Type B pancreatic cell (in vitro differentiated cells): ENCODE measurements at regions not wholly inside any gene's neighbourhood (a gene's known extent, or its start where the extent isn't known, plus 50 kb on each side); places are given as distances from the start of the nearest gene placed in this dataset.

Source experiments
- DNase-seq: peaks from one replicate; pipeline ENCODE4 v3.0.0; 2021; ENCODE audit warnings: mixed read lengths; ENCODE audit not compliant: unreplicated experiment; ENCODE audit errors: extremely low spot score
- H3K27ac Mint-ChIP-seq: 2 replicates; pipeline ENCODE4 v1.8.0; 2021; ENCODE audit warnings: mild to moderate bottlenecking, mixed read lengths
- H3K27me3 Mint-ChIP-seq: 2 replicates; pipeline ENCODE4 v1.8.0; 2021; ENCODE audit warnings: mixed read lengths
- H3K36me3 Mint-ChIP-seq: 2 replicates; pipeline ENCODE4 v1.8.0; 2021; ENCODE audit warnings: mixed read lengths
- H3K4me1 Mint-ChIP-seq: one replicate; pipeline ENCODE4 v1.8.0; 2021; ENCODE audit warnings: mixed read lengths; ENCODE audit not compliant: unreplicated experiment
- H3K4me3 Mint-ChIP-seq: 2 replicates; pipeline ENCODE4 v1.8.0; 2021; ENCODE audit warnings: mild to moderate bottlenecking, mixed read lengths
- H3K9me3 Mint-ChIP-seq: 2 replicates; pipeline ENCODE4 v1.8.0; 2021; ENCODE audit warnings: mixed read lengths
- TF ChIP-seq, protein P1 (sequence below): fragments of 200-600 bp; sonication (generic); conservative IDR thresholded peaks from 2 replicates; pipeline ENCODE4 v1.5.0; 2021; ENCODE audit warnings: antibody characterized with exemption, mild to moderate bottlenecking

DNA sequence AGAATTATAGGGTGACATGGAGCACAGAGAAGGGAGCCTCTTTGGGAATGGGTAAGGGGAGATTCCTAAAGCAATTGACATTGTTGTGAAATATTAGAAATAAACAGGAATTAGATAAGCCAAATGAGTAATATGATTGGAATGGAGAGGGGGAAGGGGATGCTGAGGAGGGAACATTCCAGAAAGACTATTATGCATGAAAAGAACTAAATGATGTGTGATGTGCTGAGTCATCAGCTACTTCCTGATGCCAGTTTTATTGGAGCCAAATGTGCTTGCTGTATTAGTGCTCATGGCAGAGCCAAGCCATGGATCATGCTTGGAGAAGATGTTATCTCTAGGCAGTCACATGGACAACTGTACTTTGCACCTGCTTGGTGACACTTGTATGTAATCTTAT is 189.0 kb upstream of the HCCS start:
- Mint-ChIP-seq H3K27ac (no peak overlapping the region), H3K4me3 (no peak overlapping the region), H3K9me3 (peaks cover 4% of the 10 kb centered on the region), H3K27me3 (no peaks in the 10 kb centered on the region), H3K36me3 (no peaks in the 10 kb centered on the region), H3K4me1 (no peaks in the 10 kb centered on the region)
- TF ChIP-seq, protein P1, sequence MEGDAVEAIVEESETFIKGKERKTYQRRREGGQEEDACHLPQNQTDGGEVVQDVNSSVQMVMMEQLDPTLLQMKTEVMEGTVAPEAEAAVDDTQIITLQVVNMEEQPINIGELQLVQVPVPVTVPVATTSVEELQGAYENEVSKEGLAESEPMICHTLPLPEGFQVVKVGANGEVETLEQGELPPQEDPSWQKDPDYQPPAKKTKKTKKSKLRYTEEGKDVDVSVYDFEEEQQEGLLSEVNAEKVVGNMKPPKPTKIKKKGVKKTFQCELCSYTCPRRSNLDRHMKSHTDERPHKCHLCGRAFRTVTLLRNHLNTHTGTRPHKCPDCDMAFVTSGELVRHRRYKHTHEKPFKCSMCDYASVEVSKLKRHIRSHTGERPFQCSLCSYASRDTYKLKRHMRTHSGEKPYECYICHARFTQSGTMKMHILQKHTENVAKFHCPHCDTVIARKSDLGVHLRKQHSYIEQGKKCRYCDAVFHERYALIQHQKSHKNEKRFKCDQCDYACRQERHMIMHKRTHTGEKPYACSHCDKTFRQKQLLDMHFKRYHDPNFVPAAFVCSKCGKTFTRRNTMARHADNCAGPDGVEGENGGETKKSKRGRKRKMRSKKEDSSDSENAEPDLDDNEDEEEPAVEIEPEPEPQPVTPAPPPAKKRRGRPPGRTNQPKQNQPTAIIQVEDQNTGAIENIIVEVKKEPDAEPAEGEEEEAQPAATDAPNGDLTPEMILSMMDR, result no peak
- no peak for DNase-seq

DNA sequence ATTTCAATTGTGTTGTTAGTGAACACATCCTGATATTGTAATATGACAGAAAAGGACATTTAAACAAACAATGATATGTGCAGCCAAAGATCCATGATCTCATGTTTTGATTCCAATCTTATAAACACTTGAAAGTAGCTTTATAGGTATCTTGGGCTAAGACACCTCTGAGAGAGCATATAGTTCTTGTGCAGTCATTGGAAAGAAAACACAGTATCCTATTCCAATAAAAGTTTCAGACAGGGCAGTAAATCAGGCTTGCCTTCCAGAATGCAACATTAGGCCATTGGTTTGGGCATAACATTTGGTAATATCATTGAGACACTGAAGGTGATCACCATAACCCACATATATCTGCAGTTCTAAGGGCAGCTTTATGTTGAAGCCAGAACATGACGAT is 188.3 kb upstream of the HCCS start:
- TF ChIP-seq, protein P1, result no peak
- Mint-ChIP-seq H3K36me3 (no peaks in the 10 kb centered on the region), H3K4me1 (no peaks in the 10 kb centered on the region), H3K4me3 (no peak overlapping the region), H3K9me3 (peaks cover 4% of the 10 kb centered on the region), H3K27ac (no peak overlapping the region), H3K27me3 (no peaks in the 10 kb centered on the region)
- DNase-seq, result no peak

DNA sequence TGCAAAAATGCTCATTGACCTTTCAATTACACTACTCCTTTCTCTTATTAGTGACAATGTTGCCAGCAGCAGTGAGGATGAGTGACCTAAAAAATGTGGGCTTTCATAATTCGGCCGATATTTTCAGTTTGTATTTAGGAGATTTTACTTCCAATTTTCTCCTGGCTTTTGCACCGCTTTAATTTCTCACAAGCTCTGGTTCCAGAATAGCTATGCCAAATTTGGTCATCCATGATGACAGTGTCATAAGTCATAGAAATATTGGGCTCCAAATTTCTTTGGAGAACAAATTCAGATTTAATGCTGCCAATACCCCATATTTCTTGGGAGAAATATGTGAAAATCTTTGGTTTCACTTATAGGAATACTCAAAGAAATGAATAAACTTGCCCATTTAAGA is 187.7 kb upstream of the HCCS start:
- H3K27me3 Mint-ChIP-seq, result no peaks in the 10 kb centered on the region
- TF ChIP-seq, protein P1, result no peak
- H3K36me3 Mint-ChIP-seq, result no peaks in the 10 kb centered on the region

DNA sequence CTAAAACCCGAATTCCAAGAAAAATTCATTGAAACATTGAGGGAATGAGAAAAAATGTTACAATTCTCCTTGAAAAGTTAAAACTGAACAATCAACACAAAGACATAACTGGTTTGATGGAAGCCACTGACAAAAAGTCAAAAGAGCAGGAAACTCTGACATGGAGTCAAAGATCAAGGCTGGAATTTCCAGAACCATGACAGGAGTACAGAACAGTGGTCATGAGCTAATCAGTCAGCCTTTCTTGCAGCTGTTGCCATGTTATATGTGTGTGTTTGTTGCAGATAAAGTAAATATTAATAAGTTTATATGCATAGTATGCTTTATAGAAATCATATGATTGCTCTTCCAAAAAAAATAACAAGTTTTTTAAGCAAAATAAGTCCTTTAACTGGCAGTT is 184.7 kb upstream of the HCCS start:
- Mint-ChIP-seq H3K27me3 (no peaks in the 10 kb centered on the region), H3K9me3 (no peaks in the 10 kb centered on the region), H3K4me1 (no peaks in the 10 kb centered on the region), H3K4me3 (no peak overlapping the region), H3K36me3 (no peaks in the 10 kb centered on the region), H3K27ac (no peak overlapping the region)
- TF ChIP-seq, protein P1, result no peak
- DNase-seq, result no peak

More for the DNA sequence above, 187.7 kb upstream of the HCCS start:
- no peaks in the 10 kb centered on the region for H3K9me3 Mint-ChIP-seq
- H3K27ac Mint-ChIP-seq, result no peak overlapping the region
- H3K4me3 Mint-ChIP-seq, result no peak overlapping the region
- no peak for DNase-seq
- H3K4me1 Mint-ChIP-seq, result no peaks in the 10 kb centered on the region

DNA sequence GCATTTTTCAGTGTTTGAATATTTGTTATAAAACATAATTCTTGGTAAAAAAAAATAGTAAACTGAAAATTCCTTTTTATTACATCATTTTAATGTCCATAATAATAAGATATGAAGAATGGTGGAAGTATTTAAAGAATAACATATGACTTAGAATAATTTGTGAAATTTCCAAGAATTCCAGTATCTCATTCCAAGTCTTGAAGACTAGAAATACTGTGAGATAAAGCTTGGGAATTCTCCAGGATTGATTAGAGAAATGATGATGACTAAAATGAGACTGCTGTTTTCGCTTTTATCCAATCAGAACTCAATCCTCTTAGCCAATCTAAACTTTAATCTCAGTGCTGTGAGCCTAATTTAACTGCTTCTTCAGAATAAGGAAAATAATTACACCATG is 184.2 kb upstream of the HCCS start:
- Mint-ChIP-seq H3K36me3 (no peaks in the 10 kb centered on the region), H3K27ac (no peak overlapping the region), H3K4me3 (no peak overlapping the region), H3K9me3 (no peaks in the 10 kb centered on the region), H3K27me3 (no peaks in the 10 kb centered on the region), H3K4me1 (no peaks in the 10 kb centered on the region)
- TF ChIP-seq, protein P1, result no peak
- DNase-seq, result no peak

DNA sequence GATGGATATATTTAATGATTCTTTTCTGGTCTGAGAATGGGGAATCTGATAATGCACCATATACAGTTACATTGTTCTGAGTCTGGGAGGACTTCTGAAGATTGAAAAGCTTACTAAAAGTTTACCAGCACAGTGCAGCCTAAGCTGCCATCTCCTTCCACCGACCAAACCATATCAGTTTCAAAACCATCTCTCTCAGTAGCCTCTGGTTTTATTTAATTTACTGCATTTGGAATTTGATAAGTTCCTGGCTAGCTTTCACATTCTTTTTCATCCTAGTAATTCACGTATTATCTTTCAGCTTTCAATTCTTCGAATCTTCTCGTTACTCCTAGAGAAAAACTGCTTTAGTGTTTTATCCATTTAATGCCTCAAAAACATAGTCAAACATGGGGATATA is 181.4 kb upstream of the HCCS start:
- H3K27ac Mint-ChIP-seq, result no peak overlapping the region
- H3K4me1 Mint-ChIP-seq, result no peaks in the 10 kb centered on the region
- TF ChIP-seq, protein P1, result no peak
- H3K36me3 Mint-ChIP-seq, result no peaks in the 10 kb centered on the region
- H3K27me3 Mint-ChIP-seq, result no peaks in the 10 kb centered on the region
- H3K4me3 Mint-ChIP-seq, result no peak overlapping the region
- no peaks in the 10 kb centered on the region for H3K9me3 Mint-ChIP-seq
- no peak for DNase-seq
